NCI-H2196 treated with DMSO at 0.1 percent for 48 hours (cell line): ENCODE measurements at regions not wholly inside any gene's neighbourhood (a gene's known extent, or its start where the extent isn't known, plus 50 kb on each side); places are given as distances from the start of the nearest gene placed in this dataset.
A peak's percentile ranks its signal among the peaks of the same experiment; 100 is the strongest.
"Not testable (repeated sequence)": the region's sequence is repeated elsewhere in the genome, so short reads cannot be mapped to it uniquely, and the experiment has no call there.

ENCODE experiments used
- DNase-seq: peaks from one replicate; lab custom pipeline; 2025; ENCODE audit not compliant: unreplicated experiment; lab: John Stamatoyannopoulos, UW

DNA sequence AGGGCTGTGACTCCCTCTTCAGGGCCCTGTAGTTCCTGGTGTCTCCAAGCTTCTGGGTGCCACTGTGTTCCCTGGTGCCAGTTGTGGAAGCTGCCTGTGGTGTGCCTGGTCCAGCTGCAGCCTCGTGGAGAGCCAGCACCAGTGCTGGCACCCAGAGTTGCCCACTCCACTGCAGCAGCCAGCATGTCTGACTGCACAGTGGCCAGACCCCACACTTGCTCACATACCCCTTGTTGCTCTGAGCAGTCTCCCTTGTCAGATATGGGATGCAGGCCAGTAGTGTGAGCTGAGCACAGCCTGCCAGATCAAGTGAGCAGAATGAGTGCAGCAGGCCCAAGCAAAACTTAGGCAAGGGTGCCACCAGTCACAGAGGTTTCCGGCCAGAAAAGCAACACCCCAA, 108.6 kb downstream of the ZMAT1 start:
- DNase-seq, result no peak

DNA sequence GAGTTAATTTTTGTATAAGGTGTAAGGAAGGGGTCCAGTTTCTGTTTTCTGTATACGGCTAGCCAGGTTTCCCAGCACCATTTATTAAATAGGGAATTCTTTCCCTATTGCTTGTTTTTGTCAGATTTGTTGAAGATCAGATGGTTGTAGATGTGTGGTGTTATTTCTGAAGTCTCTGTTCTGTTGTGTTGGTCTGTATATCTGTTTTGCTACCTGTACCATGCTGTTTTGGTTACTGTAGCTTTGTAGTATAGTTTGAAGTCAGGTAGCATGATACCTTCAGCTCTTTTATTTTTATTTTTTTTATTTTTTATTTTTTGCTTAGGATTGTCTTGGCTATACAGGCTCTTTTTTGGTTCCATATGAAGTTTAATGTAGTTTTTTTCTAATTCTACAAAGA, 114.1 kb downstream of the ZMAT1 start:
- not testable (repeated sequence) for DNase-seq

- DNase-seq, result no peak
Observed at GRCh38 chrX:101813200-101813599, 118.6 kb downstream of the ZMAT1 start.

DNA sequence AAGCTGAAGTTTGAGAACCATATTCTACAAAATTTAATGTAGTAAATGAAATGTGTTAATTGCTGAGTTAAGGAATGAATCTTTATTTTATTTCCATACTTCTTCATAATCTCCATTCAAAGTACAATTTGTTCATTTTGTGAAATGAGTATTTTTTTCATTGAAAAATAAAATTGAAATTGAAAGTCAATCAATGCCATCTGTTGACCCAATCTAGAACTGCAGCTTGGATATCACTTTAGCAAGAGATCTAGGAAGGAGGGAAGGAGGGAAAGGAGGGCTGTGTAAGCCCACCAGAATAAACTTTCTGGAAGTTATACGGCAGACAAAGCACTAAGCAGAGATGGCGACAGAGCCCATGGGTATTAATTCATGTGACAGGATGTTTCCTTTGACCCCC, 128.4 kb downstream of the ZMAT1 start:
- no peak for DNase-seq

- DNase-seq, result peak; percentile 41
Observed at GRCh38 chrX:101799387-101799786, 132.4 kb downstream of the ZMAT1 start.

DNA sequence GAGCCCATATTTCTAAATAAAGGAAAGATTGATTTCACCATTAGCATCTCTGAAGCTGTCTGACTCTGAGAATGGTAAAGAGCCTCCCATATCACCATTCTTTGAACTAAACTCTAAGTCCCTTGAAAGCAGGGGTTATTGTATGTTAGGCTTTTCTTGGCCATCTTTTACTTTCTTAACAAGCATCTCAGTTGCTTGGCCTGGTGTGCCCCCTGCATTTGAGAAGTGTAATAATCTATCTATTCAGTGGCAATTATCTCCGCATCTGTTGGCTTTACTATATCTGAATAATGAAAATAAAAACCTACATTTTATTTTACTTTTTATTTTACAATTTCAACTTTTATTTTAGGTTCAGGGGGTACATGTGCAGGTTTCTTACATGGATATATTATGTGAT, 128.3 kb upstream of the ARMCX2 start:
- DNase-seq, result no peak

GRCh38 chrX:101785142-101785541, 125.5 kb upstream of the ARMCX2 start:
- no peak for DNase-seq

GRCh38 chrX:101780421-101780820, 120.8 kb upstream of the ARMCX2 start:
- DNase-seq, result not testable (repeated sequence)

DNA sequence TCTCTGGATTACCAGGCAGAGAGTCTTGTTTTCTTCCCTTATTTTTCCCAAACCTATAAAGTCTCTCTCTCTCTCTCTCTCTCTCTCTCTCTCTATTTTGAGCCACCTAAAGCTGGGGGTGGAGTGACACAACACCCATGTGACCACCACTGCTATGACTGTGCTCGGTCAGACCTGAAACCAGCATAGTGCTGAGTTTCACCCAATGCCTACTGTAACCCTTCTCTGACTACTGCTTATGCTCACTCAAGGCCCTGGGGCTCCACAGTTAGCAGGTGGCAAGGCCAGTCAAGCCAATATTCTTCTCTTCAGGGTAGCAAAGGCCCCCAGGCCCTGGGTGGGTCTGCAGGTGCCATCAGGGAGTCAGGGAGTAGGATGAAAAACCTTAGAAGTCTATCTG, 114.7 kb upstream of the ARMCX2 start:
- no peak for DNase-seq

DNA sequence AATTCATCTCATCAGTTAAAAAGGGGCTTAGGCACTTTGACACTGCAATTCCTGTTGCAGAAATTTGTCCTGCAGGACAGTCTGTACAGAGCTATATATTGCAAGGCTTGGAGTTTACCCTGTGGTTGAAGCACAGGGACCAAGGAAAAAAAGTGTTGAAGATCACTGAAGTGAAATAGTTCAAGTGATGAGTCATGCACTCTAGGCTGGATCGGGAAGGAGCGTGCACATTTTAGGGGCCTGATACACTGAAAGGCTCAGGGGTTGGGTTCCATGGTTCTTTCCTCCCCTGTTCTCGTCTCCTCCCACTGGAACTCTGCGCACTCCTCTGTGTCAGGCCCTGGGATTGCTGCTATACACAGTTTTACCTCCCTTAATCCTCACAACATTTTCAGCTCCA, 104.9 kb upstream of the ARMCX2 start:
- DNase-seq, result no peak

DNA sequence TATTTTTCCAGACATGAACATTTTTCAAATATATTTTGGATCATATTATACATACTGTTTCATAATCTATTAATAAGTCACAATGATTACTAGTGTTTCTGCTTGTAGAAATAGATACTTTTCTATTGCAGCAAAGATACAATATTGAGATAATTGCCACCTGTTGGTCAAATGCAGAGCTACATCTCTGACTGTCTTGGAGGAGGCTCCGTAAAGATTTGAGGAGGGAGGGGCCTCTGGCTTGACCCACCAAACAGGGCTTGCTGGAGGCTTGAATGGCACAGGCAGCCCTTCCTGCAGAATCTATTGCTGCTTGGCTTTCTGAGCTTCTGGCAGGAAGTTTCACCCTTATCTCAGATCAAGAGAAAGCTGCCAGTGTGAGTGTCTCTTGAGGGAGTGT, 99.3 kb upstream of the ARMCX2 start:
- DNase-seq, result no peak

DNA sequence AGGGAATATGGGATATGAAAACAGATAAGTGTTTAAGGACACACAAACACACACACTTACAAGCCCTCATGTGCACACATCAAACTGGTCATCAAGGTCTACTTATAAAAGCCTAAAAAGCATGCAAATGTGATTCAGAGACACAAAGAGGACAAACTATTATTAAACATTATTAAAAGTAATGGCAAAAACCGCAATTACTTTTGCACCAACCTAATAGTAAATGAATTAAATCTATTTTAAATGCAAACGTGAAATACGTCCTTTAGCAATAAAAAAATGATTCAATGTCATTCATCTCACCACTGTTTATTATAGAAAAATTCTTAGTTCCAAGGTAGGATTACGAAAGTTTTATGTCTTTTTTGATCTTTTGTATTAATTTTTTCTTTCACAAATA, 91.1 kb upstream of the ARMCX2 start:
- DNase-seq, result no peak

- no peak for DNase-seq
Observed at GRCh38 chrX:101749436-101749835, 89.8 kb upstream of the ARMCX2 start.

DNA sequence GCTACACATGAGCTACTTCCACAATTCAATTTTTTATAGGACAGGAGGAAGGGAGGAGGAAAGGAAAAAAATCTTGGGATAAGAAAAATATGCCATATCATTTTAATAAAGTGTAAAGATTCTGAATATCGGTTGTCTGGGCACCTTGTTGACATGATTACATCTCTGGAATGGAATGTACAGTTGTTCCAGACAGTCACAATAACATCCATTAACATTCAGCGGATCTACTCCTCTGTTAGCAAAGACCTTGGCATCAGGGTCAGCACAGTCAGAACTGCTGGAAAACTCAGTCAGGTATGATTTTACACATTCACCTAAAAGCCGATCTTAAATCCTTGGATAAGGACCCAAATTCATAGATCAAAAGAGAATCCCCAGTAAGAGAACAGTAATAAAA, 85.4 kb upstream of the ARMCX2 start:
- no peak for DNase-seq

DNA sequence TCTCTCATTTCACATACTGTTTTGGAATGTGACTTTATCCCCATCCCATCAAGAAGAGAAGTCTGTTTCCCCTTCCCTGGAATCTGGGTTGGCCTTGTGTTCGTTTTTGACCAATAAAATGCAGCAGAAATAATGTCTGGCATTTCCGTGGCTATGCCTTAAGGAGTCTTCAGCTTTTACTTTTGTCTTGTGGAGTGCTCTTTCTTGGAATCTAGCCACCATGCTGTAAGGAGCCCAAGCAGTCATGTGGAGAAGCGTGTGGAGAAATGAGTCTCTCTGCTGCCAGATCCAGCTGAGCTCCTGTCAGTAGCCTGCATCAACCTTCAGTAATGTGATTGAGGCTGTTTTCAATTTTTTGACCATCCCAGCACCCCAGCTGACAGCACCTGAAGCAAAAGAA, 84.4 kb upstream of the ARMCX2 start:
- DNase-seq, result no peak

DNA sequence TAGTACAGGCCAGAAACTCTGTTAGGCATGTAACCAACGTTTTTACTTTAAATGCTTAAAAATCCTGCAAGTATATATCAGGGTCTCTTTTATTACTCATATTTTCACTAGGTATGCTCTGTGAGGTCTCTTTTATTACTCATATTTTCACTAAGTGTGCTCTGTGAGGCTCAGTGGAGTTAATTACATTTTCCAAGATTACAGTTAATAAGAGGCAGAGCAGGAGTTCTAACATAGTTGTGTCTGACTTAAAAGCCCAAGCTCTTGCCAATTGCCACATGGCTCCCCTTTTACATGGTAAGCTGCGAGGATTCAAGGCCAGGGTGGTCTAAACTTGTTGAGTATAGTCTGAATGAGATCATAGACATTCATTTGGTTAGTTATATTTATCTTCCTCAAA, 81.0 kb upstream of the ARMCX2 start:
- DNase-seq, result no peak

- DNase-seq, result not testable (repeated sequence)
Observed at GRCh38 chrX:101738867-101739266, 79.2 kb upstream of the ARMCX2 start.

DNA sequence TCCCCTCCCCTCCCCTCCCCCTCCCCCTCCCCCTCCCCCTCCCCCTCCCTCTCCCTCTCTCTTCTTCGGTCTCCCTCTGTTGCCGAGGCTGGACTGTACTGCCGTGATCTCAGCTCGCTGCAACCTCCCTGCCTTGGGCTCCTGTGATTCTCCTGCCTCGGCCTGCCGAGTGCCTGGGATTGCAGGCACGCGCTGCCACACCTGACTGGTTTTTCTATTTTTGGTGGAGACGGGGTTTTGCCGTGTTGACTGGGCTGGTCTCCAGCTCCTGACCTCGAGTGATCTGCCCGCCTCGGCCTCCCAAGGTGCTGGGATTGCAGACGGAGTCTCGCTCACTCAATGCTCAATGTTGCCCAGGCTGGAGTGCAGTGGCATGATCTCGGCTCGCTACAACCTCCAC, 78.8 kb upstream of the ARMCX2 start:
- not testable (repeated sequence) for DNase-seq

DNA sequence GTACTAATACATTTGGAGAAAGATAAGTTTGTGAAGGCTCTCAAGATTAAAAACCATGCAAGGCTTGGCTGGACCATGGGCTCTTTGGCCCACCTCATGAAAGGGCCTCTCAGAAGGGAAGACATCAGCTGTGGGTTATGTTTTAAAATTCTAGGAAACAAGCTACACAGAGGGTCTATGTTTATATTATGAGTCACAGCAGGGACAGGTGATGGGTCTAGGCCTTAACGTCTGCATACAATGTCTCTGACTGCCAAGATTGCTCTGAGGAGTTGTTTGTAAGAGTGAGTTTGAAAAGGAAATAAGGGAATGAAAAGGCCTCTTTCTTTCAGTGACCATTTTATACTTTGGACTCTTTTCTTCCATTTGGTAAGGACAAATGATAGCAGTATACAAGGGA, 77.0 kb upstream of the ARMCX2 start:
- no peak for DNase-seq

GRCh38 chrX:101732870-101733269, 73.2 kb upstream of the ARMCX2 start:
- DNase-seq, result no peak

GRCh38 chrX:101729986-101730385, 70.3 kb upstream of the ARMCX2 start:
- DNase-seq, result no peak
